ENCODE measurements at regions not wholly inside any gene's neighbourhood (a gene's known extent, or its start where the extent isn't known, plus 50 kb on each side); places are given as distances from the start of the nearest gene placed in this dataset.

DNA sequence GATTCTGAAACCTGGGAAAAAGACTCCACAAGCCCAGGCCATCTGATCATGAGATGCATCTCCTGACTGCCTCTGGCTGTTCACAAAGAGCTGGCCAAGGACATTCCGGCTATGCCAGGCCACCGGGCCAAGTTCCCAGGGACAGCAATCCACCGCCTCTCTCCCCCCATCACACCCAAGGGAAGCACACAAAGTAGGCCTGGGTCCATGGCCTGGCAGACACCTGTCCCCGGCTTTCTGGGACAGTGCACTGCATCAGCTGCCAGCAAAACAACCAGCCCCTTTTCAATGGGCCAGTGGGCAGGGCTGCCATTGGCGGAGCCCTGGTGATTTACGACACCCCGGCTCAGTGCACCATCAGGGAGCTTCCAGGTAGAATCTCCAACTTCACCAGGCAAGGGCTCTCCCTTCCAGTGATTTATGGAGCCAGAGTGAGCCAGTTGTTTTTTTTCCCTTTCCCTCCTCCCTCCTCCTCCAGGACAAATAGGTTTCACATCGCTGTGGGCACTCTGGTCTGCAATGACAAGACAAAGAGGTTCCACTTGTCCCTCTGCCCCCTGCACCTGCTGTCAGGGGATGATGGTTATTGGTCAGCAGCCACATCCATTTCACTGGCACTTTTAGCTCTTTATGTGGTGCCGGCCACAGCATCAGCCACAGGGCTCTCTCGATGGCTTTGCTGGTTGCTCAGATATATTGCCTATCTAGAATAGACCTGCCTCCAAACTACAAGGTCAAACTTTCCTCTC is 149.6 kb downstream of the SLC38A6 start:
- H3K4me1 ChIP-seq (ENCODE audit: control insufficient read depth, insufficient read depth, low read length, unreplicated experiment), result no peaks in the 10 kb centered on the region
- H3K36me3 ChIP-seq (ENCODE audit: insufficient read depth, low read length), result no peaks in the 10 kb centered on the region
- H3K79me2 ChIP-seq (ENCODE audit: control insufficient read depth, insufficient read depth, low read length, unreplicated experiment), result no peaks in the 10 kb centered on the region
- H3K27ac ChIP-seq (ENCODE audit: low read depth, low read length), result no peak overlapping the region
- no peak overlapping the region for H3K4me3 ChIP-seq (ENCODE audit: low read depth, low read length)
- H2AFZ ChIP-seq (ENCODE audit: low read length, unreplicated experiment), result no peak overlapping the region
- no peaks in the 10 kb centered on the region for H3K27me3 ChIP-seq (ENCODE audit: insufficient read depth, low read length)

DNA sequence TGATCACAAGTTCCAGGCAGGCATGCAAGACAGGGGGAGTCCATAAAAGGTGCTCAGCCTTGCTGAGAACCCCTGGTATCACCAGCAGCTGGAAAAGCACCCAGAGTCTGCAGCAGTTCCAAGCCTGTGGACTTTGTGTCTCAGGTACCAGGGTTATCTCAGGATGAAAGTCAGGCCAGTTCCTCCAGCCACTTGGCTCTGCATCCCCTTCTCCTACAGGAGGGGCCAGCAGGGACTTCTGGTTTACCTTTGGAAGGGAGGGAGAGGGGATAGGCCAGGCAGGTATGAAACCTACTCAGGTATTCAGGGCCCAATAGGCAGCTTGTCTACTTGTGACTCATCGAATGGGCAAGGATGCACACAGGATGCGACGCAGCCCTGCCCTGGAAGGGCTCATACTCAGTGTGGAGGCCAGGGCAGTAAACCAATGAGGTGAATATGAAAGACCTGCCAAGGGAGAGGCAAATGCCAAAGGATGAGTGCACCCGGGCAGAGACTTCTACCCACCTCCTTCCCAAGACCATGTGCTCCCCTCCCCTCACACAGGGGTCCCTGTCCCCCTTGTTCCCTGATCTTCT is 148.2 kb downstream of the SLC38A6 start:
- H3K79me2 ChIP-seq (ENCODE audit: control insufficient read depth, insufficient read depth, low read length, unreplicated experiment), result no peaks in the 10 kb centered on the region

DNA sequence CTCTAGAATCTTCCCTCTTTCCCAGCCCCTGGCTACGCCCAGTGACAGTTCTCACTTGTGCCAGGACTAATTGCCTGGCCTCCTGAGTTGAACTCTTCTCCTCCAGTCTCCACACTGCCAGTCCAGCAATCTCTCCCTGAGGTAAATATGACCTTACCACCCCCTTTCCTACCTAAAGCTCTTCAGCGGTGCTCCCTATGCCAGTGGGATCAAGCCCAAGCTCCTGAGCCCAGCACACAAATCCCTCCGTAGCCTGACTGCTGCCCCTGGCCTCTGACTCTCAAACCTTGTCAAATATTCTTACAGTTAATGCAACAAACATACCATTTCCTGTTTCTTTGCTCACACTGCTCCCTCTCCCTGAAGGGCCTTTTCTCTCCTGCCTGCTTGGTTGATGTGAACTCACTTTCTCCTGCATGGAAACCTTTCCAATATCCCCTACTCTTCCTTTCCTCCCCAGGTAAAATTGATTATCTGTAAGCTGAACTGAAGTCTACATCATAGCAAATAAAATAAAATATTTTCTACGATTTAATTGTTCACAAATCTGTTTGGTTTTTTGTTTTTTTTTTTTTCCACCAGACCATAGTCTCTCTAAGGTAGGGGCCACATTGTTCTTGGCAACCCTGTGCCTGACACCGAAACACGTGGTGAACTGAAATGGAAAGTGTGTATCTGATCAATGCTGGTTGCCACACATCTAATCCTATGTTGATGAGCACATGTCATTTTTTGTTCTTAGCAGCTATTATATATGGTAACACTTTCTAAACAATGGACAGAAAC is 147.5 kb downstream of the SLC38A6 start:
- Histone ChIP-seq H3K4me1 (ENCODE audit: control insufficient read depth, insufficient read depth, low read length, unreplicated experiment) (no peaks in the 10 kb centered on the region), H3K79me2 (ENCODE audit: control insufficient read depth, insufficient read depth, low read length, unreplicated experiment) (no peaks in the 10 kb centered on the region), H3K36me3 (ENCODE audit: insufficient read depth, low read length) (no peaks in the 10 kb centered on the region), H3K4me3 (ENCODE audit: low read depth, low read length) (no peak overlapping the region), H3K27me3 (ENCODE audit: insufficient read depth, low read length) (no peaks in the 10 kb centered on the region), H2AFZ (ENCODE audit: low read length, unreplicated experiment) (peak overlapping the region; percentile 67), H3K27ac (ENCODE audit: low read depth, low read length) (no peak overlapping the region)

More for the DNA sequence above, 148.2 kb downstream of the SLC38A6 start:
- Histone ChIP-seq H3K27me3 (ENCODE audit: insufficient read depth, low read length) (no peaks in the 10 kb centered on the region), H3K27ac (ENCODE audit: low read depth, low read length) (no peak overlapping the region), H3K4me1 (ENCODE audit: control insufficient read depth, insufficient read depth, low read length, unreplicated experiment) (no peaks in the 10 kb centered on the region), H3K36me3 (ENCODE audit: insufficient read depth, low read length) (no peaks in the 10 kb centered on the region), H2AFZ (ENCODE audit: low read length, unreplicated experiment) (no peak overlapping the region), H3K4me3 (ENCODE audit: low read depth, low read length) (no peak overlapping the region)

DNA sequence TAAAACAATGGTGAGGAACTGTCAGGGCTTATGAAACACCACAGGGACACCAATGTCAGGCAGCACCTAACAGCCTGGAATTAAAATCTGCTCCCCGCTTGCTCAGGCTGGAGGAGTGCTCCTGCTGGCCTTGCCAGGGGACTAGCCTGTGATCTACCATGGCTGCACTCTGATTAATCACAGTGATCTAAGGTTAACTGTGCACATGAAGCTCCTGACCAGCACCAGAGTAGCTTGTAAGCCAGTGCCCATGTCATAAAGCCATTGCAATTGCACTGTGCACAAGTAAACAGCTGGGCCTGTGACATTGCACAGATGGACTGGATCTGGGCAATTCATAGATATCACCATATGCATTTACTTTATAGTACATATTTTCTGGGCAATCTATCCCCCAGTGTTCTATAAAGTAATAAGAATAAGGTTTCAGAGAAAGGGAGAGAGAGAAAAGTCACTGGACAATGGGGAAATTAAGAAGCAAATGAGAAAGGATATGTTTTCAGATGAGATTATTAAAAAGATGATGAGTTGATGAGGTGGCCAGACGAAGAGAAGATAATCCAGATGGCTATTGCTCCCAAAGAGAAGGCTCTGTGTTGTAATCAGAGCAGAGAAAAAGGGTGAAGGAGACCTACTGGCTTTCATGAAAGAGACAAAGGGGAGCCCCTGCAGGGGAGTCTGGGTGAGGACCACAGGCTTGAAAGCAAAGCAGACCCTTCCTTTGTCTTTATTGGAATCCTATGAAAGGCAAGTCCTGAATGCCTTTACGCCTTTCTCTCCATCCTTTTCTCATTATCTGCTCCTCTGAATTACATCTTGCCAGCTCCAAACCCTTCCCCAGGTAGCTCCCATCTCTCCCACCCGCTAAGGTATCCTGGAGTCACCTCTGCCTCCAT is 145.8 kb downstream of the SLC38A6 start:
- Histone ChIP-seq H2AFZ (ENCODE audit: low read length, unreplicated experiment) (no peak overlapping the region), H3K4me1 (ENCODE audit: control insufficient read depth, insufficient read depth, low read length, unreplicated experiment) (no peaks in the 10 kb centered on the region), H3K36me3 (ENCODE audit: insufficient read depth, low read length) (no peaks in the 10 kb centered on the region), H3K79me2 (ENCODE audit: control insufficient read depth, insufficient read depth, low read length, unreplicated experiment) (no peaks in the 10 kb centered on the region), H3K27me3 (ENCODE audit: insufficient read depth, low read length) (no peaks in the 10 kb centered on the region), H3K4me3 (ENCODE audit: low read depth, low read length) (no peak overlapping the region), H3K27ac (ENCODE audit: low read depth, low read length) (no peak overlapping the region)

DNA sequence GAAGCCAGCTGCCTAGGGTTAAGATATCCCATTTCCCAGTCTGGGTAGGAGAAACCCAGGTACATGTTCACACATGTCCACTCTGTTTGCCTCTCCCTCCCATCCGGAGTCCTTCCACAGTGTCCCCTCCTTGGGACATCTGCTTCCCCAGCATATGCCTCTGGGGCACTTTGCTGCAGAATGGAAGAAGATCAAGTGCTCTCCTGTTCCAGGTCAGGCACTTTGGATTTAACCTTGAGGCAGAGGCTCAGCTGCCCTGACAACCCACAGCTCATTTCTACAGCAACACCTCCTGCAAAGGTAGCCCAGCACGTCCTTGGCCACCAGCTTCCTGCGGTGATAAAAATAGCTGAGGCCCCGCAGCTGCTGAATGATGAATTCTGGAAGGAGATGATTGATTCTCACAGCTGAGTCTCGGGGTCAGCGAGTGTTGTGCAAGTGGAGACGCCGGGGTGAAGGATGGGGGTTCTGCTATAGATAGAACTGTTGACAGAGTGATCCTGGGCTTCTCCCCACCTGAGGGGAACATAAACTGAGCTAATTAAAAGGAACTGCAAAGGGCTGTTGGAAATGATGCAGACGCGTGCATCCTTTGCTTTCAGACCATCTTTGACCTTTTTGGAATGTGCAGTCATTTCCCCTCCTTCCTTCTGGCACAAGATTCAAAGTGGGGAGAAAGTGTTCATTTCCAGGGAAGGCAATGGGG is 145.0 kb downstream of the SLC38A6 start:
- H3K36me3 ChIP-seq (ENCODE audit: insufficient read depth, low read length), result no peaks in the 10 kb centered on the region
- H3K27me3 ChIP-seq (ENCODE audit: insufficient read depth, low read length), result no peaks in the 10 kb centered on the region
- no peak overlapping the region for H2AFZ ChIP-seq (ENCODE audit: low read length, unreplicated experiment)

DNA sequence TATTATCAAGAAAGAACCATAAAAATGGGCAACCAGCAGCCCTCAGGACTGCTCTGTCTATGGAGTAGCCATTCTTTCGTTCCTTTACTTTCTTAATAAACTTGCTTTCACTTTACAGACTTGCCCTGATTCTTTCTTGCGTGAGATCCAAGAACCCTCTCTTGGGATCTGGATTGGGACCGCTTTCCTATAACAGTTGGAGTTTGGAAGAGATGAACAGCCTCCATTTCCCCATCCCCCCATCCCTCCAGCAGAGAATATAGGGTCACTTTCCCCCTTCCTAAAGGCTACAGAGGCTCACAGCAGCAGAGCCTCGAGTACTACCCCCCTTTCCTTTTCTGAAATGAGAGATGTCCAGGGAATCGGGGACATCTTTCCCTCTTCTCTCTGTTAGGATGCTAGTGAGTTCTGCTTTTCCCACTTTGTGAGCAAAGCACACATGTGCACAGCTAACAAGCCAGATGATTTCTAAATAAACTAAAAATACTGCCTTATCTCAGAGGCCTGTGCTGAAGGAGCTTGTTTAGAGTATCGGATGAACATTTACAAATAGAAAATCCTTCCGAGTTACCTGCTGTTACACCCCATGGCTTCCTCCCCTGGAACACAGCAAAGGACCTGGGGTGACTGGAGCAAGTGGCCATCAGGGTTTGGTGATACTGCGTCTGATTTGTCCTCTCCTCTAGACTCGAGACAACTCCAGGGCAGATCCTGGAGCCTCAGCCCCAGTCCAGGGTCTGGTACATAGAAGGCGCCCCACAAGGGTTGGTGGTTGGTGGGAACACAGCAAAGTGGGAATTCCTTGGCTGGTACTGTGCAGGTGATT is 144.2 kb downstream of the SLC38A6 start:
- H2AFZ ChIP-seq (ENCODE audit: low read length, unreplicated experiment), result no peak overlapping the region
- peaks cover 5% of the 10 kb centered on the region for H3K4me1 ChIP-seq (ENCODE audit: control insufficient read depth, insufficient read depth, low read length, unreplicated experiment)
- no peaks in the 10 kb centered on the region for H3K36me3 ChIP-seq (ENCODE audit: insufficient read depth, low read length)
- H3K27ac ChIP-seq (ENCODE audit: low read depth, low read length), result no peak overlapping the region
- no peaks in the 10 kb centered on the region for H3K27me3 ChIP-seq (ENCODE audit: insufficient read depth, low read length)
- H3K79me2 ChIP-seq (ENCODE audit: control insufficient read depth, insufficient read depth, low read length, unreplicated experiment), result no peaks in the 10 kb centered on the region
- H3K4me3 ChIP-seq (ENCODE audit: low read depth, low read length), result no peak overlapping the region

More for the DNA sequence above, 145.0 kb downstream of the SLC38A6 start:
- H3K4me1 ChIP-seq (ENCODE audit: control insufficient read depth, insufficient read depth, low read length, unreplicated experiment), result peaks cover 2% of the 10 kb centered on the region
- H3K79me2 ChIP-seq (ENCODE audit: control insufficient read depth, insufficient read depth, low read length, unreplicated experiment), result no peaks in the 10 kb centered on the region
- no peak overlapping the region for H3K27ac ChIP-seq (ENCODE audit: low read depth, low read length)
- H3K4me3 ChIP-seq (ENCODE audit: low read depth, low read length), result no peak overlapping the region

DNA sequence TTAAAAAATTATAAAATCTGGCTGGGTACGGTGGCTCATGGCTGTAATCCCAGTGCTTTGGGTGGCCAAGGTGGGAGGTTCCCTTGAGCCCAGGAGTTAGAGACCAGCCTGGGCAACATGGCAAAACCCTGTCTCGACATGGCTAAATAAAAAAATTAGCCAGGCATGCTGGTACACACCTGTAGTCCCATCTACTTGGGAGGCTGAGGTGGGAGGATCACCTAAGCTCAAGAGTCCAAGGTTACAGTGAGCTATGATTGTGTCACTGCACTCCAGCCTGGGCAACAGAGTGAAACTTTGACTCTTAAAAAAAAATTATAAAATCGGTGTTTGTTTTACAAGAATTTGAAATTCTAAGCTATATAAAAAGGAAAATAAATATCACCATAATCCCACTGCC is 141.8 kb downstream of the SLC38A6 start:
- no peaks in the 10 kb centered on the region for H3K36me3 ChIP-seq (ENCODE audit: insufficient read depth, low read length)
- H3K79me2 ChIP-seq (ENCODE audit: control insufficient read depth, insufficient read depth, low read length, unreplicated experiment), result no peaks in the 10 kb centered on the region
- H3K4me1 ChIP-seq (ENCODE audit: control insufficient read depth, insufficient read depth, low read length, unreplicated experiment), result peaks cover 5% of the 10 kb centered on the region
- H3K27ac ChIP-seq (ENCODE audit: low read depth, low read length), result no peak overlapping the region
- no peak overlapping the region for H3K4me3 ChIP-seq (ENCODE audit: low read depth, low read length)
- H3K27me3 ChIP-seq (ENCODE audit: insufficient read depth, low read length), result no peaks in the 10 kb centered on the region
- H2AFZ ChIP-seq (ENCODE audit: low read length, unreplicated experiment), result no peak overlapping the region

DNA sequence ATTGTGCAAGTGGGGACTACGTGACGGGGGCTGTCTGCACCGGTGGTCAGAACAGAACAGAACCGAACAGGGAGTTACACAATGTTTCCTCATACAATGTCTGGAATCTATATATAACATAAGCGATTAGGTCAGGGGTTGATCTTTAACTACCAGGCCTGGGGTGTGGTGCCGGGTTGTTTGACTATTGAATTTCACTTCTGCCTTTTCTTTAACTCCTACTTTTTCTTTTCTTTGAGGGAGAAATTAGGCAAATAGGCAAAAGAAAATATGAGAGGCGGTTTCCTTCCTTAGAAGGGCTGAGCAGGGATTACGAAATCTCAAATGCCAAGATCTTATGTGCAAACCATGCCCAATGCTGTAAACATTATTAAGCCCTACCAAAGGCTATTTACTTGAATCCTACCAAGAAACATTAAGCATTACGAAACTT is 140.3 kb downstream of the SLC38A6 start:
- Histone ChIP-seq H2AFZ (ENCODE audit: low read length, unreplicated experiment) (no peak overlapping the region), H3K36me3 (ENCODE audit: insufficient read depth, low read length) (no peaks in the 10 kb centered on the region), H3K4me1 (ENCODE audit: control insufficient read depth, insufficient read depth, low read length, unreplicated experiment) (peaks cover 5% of the 10 kb centered on the region), H3K79me2 (ENCODE audit: control insufficient read depth, insufficient read depth, low read length, unreplicated experiment) (no peaks in the 10 kb centered on the region), H3K27me3 (ENCODE audit: insufficient read depth, low read length) (no peaks in the 10 kb centered on the region), H3K4me3 (ENCODE audit: low read depth, low read length) (no peak overlapping the region), H3K27ac (ENCODE audit: low read depth, low read length) (no peak overlapping the region)

DNA sequence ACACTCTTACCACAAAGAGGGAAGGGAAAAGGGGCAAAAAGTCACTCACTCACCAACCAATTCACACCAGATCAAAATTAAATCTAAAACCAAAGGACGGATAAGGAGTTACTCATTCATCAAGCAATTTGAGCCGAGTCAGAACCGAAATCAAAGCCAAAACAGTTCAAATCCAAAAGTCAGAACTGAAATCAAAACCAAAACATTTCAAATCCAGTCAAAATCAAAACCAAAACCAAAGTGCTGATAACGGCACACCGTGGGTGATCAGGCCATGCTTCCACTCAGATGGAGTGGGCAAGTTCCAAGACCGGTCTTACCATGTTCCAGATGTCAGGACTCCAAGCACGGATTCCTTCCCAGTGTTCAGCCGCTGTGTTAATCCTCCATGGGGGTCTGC is 139.5 kb downstream of the SLC38A6 start:
- Histone ChIP-seq H3K36me3 (ENCODE audit: insufficient read depth, low read length) (no peaks in the 10 kb centered on the region), H3K27ac (ENCODE audit: low read depth, low read length) (peak overlapping the region; percentile 47), H3K4me3 (ENCODE audit: low read depth, low read length) (peak overlapping the region; percentile 52), H3K79me2 (ENCODE audit: control insufficient read depth, insufficient read depth, low read length, unreplicated experiment) (no peaks in the 10 kb centered on the region), H3K27me3 (ENCODE audit: insufficient read depth, low read length) (no peaks in the 10 kb centered on the region), H3K4me1 (ENCODE audit: control insufficient read depth, insufficient read depth, low read length, unreplicated experiment) (peaks cover 5% of the 10 kb centered on the region), H2AFZ (ENCODE audit: low read length, unreplicated experiment) (peak overlapping the region; percentile 72)

Data from ACC112 (cell line).